Ectodermal cell (in vitro differentiated cells): ENCODE measurements at regions not wholly inside any gene's neighbourhood (a gene's known extent, or its start where the extent isn't known, plus 50 kb on each side); places are given as distances from the start of the nearest gene placed in this dataset.
"Not testable (repeated sequence)": the region's sequence is repeated elsewhere in the genome, so short reads cannot be mapped to it uniquely, and the experiment has no call there.

ENCODE experiments used
- H3K27ac ChIP-seq: 2 replicates; pipeline ENCODE4 v1.7.0; 2013; ENCODE audit warnings: mild to moderate bottlenecking, low read depth, low read length; ENCODE audit not compliant: insufficient read depth, poor library complexity, severe bottlenecking
- H3K27me3 ChIP-seq: 2 replicates; pipeline ENCODE4 v1.7.0; 2013; ENCODE audit warnings: mild to moderate bottlenecking, low read length; ENCODE audit not compliant: insufficient read depth, control insufficient read depth, poor library complexity, severe bottlenecking
- H3K36me3 ChIP-seq: one replicate; pipeline ENCODE4 v1.7.0; 2013; ENCODE audit warnings: low read length; ENCODE audit not compliant: control insufficient read depth, insufficient read depth
- H3K4me1 ChIP-seq: one replicate; pipeline ENCODE4 v1.7.0; 2013; ENCODE audit warnings: low read length; ENCODE audit not compliant: control insufficient read depth, insufficient read depth
- H3K4me3 ChIP-seq: 2 replicates; pipeline ENCODE4 v1.7.0; 2013; ENCODE audit warnings: low read depth, low read length, control low read depth; ENCODE audit not compliant: insufficient read depth
- H3K9me3 ChIP-seq: 2 replicates; pipeline ENCODE4 v1.7.0; 2013; ENCODE audit warnings: mild to moderate bottlenecking, low read length, moderate library complexity; ENCODE audit not compliant: control insufficient read depth
- WGBS, 2 experiments: methylation state at CpG; one replicate each; pipeline ENCODE4 v1.1.7; 2013; ENCODE audit warnings: missing lambda C conversion rate in 2 of 2; 5-methylcytosine and 5-hydroxymethylcytosine counted together

GRCh38 chr2:56589835-56590234 lies 406.0 kb downstream of the CCDC85A start:
- H3K27ac ChIP-seq: no peak overlapping the region
- no peaks in the 10 kb centered on the region for H3K36me3 ChIP-seq
- H3K9me3 ChIP-seq: no peaks in the 10 kb centered on the region
- H3K4me3 ChIP-seq: no peak overlapping the region
- no peaks in the 10 kb centered on the region for H3K4me1 ChIP-seq
- no peaks in the 10 kb centered on the region for H3K27me3 ChIP-seq

GRCh38 chr2:56590611-56591010 lies 406.8 kb downstream of the CCDC85A start:
- 80 to 83% methylated on average over 2 of the region's 3 CpGs for WGBS, 2 experiments
- Histone ChIP-seq H3K36me3 (no peaks in the 10 kb centered on the region), H3K4me3 (no peak overlapping the region), H3K27ac (no peak overlapping the region), H3K9me3 (no peaks in the 10 kb centered on the region), H3K4me1 (no peaks in the 10 kb centered on the region), H3K27me3 (no peaks in the 10 kb centered on the region)

- not testable (repeated sequence) for H3K4me1 ChIP-seq
Measured at GRCh38 chr2:56606086-56606485, 422.3 kb downstream of the CCDC85A start.

GRCh38 chr2:56613254-56613653 lies 429.5 kb downstream of the CCDC85A start:
- H3K27ac ChIP-seq: no peak overlapping the region
- no peak overlapping the region for H3K4me3 ChIP-seq
- H3K27me3 ChIP-seq: no peaks in the 10 kb centered on the region
- peaks cover 4% of the 10 kb centered on the region for H3K4me1 ChIP-seq
- no peaks in the 10 kb centered on the region for H3K9me3 ChIP-seq
- WGBS, 2 experiments: no CpG with 5 or more reads among the region's 1 CpG
- H3K36me3 ChIP-seq: no peaks in the 10 kb centered on the region

More at GRCh38 chr2:56606086-56606485, 422.3 kb downstream of the CCDC85A start:
- 89 to 92% methylated on average over 9 of the region's 9 CpGs for WGBS, 2 experiments
- not testable (repeated sequence) for H3K27me3 ChIP-seq, H3K9me3 ChIP-seq, H3K36me3 ChIP-seq, H3K4me3 ChIP-seq, H3K27ac ChIP-seq

GRCh38 chr2:56613920-56614319 lies 430.1 kb downstream of the CCDC85A start:
- Histone ChIP-seq H3K9me3 (no peaks in the 10 kb centered on the region), H3K36me3 (no peaks in the 10 kb centered on the region), H3K4me3 (no peak overlapping the region), H3K27me3 (no peaks in the 10 kb centered on the region), H3K4me1 (peaks cover 4% of the 10 kb centered on the region), H3K27ac (no peak overlapping the region)
- 88% methylated on average over 1 of the region's 1 CpG; no CpG with 5 or more reads in 1 of the 2 experiments for WGBS, 2 experiments

GRCh38 chr2:56615760-56616159 lies 432.0 kb downstream of the CCDC85A start:
- Histone ChIP-seq H3K9me3 (no peaks in the 10 kb centered on the region), H3K4me1 (no peaks in the 10 kb centered on the region), H3K27me3 (no peaks in the 10 kb centered on the region), H3K4me3 (no peak overlapping the region), H3K27ac (no peak overlapping the region), H3K36me3 (no peaks in the 10 kb centered on the region)
- WGBS, 2 experiments: 78 to 85% methylated on average over 3 of the region's 3 CpGs

GRCh38 chr2:56624181-56624580 lies 440.4 kb downstream of the CCDC85A start:
- Histone ChIP-seq H3K4me1 (no peaks in the 10 kb centered on the region), H3K4me3 (no peak overlapping the region), H3K27me3 (no peaks in the 10 kb centered on the region), H3K27ac (no peak overlapping the region), H3K36me3 (no peaks in the 10 kb centered on the region), H3K9me3 (no peaks in the 10 kb centered on the region)
- WGBS, 2 experiments: 90 to 92% methylated on average over 1 of the region's 1 CpG

GRCh38 chr2:56626927-56627326 lies 443.1 kb downstream of the CCDC85A start:
- no peaks in the 10 kb centered on the region for H3K4me1 ChIP-seq
- H3K27me3 ChIP-seq: no peaks in the 10 kb centered on the region
- no peak overlapping the region for H3K4me3 ChIP-seq
- H3K36me3 ChIP-seq: no peaks in the 10 kb centered on the region
- 88 to 91% methylated on average over 2 of the region's 3 CpGs for WGBS, 2 experiments
- no peak overlapping the region for H3K27ac ChIP-seq
- no peaks in the 10 kb centered on the region for H3K9me3 ChIP-seq

GRCh38 chr2:56630286-56630685 lies 446.5 kb downstream of the CCDC85A start:
- WGBS, 2 experiments: 89 to 100% methylated on average over 1 to 2 of the region's 2 CpGs
- no peaks in the 10 kb centered on the region for H3K9me3 ChIP-seq
- H3K27ac ChIP-seq: no peak overlapping the region
- no peaks in the 10 kb centered on the region for H3K36me3 ChIP-seq
- H3K4me1 ChIP-seq: no peaks in the 10 kb centered on the region
- no peak overlapping the region for H3K4me3 ChIP-seq
- no peaks in the 10 kb centered on the region for H3K27me3 ChIP-seq

GRCh38 chr2:56647997-56648396 lies 464.2 kb downstream of the CCDC85A start:
- 92 to 100% methylated on average over 1 of the region's 1 CpG for WGBS, 2 experiments

GRCh38 chr2:56648802-56649201 lies 465.0 kb downstream of the CCDC85A start:
- Histone ChIP-seq H3K4me3 (no peak overlapping the region), H3K27me3 (no peaks in the 10 kb centered on the region), H3K4me1 (no peaks in the 10 kb centered on the region), H3K27ac (no peak overlapping the region), H3K9me3 (no peaks in the 10 kb centered on the region), H3K36me3 (no peaks in the 10 kb centered on the region)
- 100% methylated on average over 2 of the region's 2 CpGs for WGBS, 2 experiments

More at GRCh38 chr2:56647997-56648396, 464.2 kb downstream of the CCDC85A start:
- Histone ChIP-seq H3K36me3 (no peaks in the 10 kb centered on the region), H3K4me1 (no peaks in the 10 kb centered on the region), H3K27me3 (no peaks in the 10 kb centered on the region), H3K9me3 (no peaks in the 10 kb centered on the region), H3K4me3 (no peak overlapping the region), H3K27ac (no peak overlapping the region)
